NB4 (cell line): ENCODE measurements at regions not wholly inside any gene's neighbourhood (a gene's known extent, or its start where the extent isn't known, plus 50 kb on each side); places are given as distances from the start of the nearest gene placed in this dataset.

Source experiments
- DNase-seq: peaks from one replicate; pipeline ENCODE4 v3.0.0; 2010; ENCODE audit warnings: low read depth
- H3K4me3 ChIP-seq: one replicate; pipeline ENCODE4 v1.5.1; 2011; ENCODE audit warnings: mild to moderate bottlenecking, low read depth, low read length, moderate library complexity
- CTCF ChIP-seq: IDR thresholded peaks from one replicate; pipeline ENCODE4 v1.5.1; 2012; ENCODE audit warnings: low read depth, low read length
- MYC ChIP-seq: IDR thresholded peaks from 2 replicates; pipeline ENCODE4 v1.6.1; 2011; ENCODE audit warnings: low read depth, low read length
- POLR2A ChIP-seq: IDR thresholded peaks from 2 replicates; pipeline ENCODE4 v1.6.1; 2011; ENCODE audit warnings: mild to moderate bottlenecking; ENCODE audit not compliant: insufficient read length; ENCODE audit errors: extremely low read depth
- TF ChIP-seq, protein P1 (sequence below): IDR thresholded peaks from 2 replicates; pipeline ENCODE4 v1.6.1; 2011; ENCODE audit warnings: low read depth, low read length

DNA sequence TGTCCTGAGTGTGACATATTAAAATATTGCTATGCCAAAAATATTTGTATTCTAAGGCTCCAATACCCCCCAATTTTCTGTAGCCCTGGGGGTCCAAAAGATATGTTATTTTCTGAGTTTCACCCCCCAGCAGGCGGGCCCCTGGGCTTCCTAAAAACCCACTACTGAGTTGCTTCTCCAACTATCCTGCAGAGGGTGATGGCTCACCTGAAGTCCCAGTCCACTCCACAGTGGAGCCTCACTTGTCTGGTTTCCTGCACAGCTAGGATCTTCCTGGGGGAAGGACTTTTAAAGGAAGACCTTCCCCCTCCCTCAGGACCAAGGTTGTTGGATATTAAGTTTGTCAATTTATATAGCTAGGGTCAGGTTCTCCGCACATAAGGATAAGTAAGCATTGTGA is 1181.4 kb downstream of the ROBO2 start:
- TF ChIP-seq CTCF (no peak), POLR2A (no peak), MYC (no peak)
- TF ChIP-seq, protein P1, sequence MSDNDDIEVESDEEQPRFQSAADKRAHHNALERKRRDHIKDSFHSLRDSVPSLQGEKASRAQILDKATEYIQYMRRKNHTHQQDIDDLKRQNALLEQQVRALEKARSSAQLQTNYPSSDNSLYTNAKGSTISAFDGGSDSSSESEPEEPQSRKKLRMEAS: no peak
- no peak overlapping the region for H3K4me3 ChIP-seq
- no peak for DNase-seq

- TF ChIP-seq, protein P1: no peak
- no peak for TF ChIP-seq MYC
- TF ChIP-seq POLR2A: no peak
- no peak for TF ChIP-seq CTCF
- DNase-seq: no peak
- no peak overlapping the region for H3K4me3 ChIP-seq
Observed at GRCh38 chr3:78221796-78222195, 1181.9 kb downstream of the ROBO2 start.

DNA sequence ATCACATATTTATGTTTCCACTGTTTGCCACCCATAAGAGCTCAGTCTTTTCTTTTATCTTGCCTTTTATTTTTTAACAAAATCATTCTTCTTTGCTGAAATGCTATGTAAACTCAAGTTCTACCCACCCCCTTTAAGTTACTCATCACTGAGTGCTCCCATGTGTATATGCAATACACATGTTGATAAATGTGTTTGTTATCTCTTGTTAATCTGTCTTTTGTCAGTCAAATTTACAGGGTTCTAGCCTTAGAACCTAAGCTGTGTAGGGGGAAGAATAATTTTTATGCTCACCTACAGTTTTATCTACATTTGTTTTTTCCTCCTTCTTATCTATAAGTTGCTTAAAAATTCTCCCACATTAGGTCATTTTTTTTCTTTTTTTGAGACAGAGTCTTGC is 1195.9 kb downstream of the ROBO2 start:
- H3K4me3 ChIP-seq: no peak overlapping the region
- TF ChIP-seq POLR2A (no peak), CTCF (no peak), MYC (no peak)
- TF ChIP-seq, protein P1: no peak
- DNase-seq: no peak

DNA sequence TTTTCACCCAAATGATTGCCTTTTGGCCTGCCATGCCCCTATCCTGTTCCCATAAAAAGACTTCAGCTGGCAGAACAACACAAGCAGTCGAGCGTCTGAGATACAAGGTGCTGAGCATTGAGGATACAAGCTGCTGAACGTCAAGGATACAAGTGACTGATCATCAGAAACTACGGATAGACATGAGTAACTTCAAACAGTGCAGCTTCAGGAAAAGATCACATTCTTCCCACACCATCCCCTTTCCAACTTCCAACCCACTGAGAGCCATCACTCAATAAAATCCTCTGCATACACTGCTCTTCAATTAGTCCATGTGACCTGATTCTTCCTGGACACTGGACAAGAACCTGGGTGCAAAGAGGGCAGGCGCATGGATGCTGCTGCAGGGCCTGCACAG is 1198.9 kb downstream of the ROBO2 start:
- no peak overlapping the region for H3K4me3 ChIP-seq
- TF ChIP-seq, protein P1: no peak
- TF ChIP-seq CTCF (no peak), MYC (no peak), POLR2A (no peak)
- no peak for DNase-seq

DNA sequence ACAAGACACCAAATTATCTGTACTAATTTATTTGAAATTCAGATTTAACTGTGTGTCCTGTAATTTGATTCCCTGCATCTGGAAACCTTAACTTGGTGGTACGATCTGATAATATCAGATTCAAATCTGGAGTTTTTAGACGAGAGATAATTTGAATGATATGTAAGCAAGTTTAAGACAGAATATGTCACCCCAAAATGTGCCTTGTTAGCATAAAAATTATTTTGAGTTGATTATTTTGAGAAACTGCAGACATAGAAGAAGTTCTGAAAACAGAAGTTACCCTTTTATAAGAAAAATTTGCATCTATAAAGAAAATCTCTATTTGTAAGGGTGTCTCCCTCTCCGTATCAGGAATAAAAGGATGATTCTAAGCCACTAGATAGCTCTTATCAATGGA is 1202.8 kb downstream of the ROBO2 start:
- DNase-seq: no peak
- H3K4me3 ChIP-seq: no peak overlapping the region
- TF ChIP-seq, protein P1: no peak
- no peak for TF ChIP-seq POLR2A
- no peak for TF ChIP-seq CTCF
- no peak for TF ChIP-seq MYC

DNA sequence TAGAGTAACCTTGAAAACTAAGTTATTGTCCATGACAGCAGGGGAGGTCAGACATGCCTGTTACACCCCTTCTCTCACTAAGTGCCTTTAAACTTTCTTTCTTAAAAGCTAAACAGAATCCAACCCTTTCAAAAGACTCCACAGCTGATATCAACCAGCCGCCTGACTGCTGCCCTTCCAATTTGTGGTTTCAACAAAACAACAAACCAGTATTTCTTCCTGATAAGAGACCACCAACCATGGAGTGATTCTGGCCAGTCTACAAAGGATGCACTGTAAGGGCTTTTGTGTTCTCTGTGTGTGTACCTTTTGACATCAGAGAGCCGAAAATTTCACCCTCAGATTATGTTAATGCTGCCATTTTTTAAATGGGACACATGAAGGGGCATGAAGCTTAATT is 1204.2 kb downstream of the ROBO2 start:
- no peak for DNase-seq
- TF ChIP-seq MYC (no peak), POLR2A (no peak), CTCF (no peak)
- TF ChIP-seq, protein P1: no peak

More for the DNA sequence above, 1204.2 kb downstream of the ROBO2 start:
- no peak overlapping the region for H3K4me3 ChIP-seq
